ENCODE measurements at regions not wholly inside any gene's neighbourhood (a gene's known extent, or its start where the extent isn't known, plus 50 kb on each side); places are given as distances from the start of the nearest gene placed in this dataset.

- DNase-seq: no peak
- no peaks in the 10 kb centered on the region for H3K27me3 ChIP-seq
- H3K4me3 ChIP-seq (ENCODE audit: low read depth, low read length): no peak overlapping the region
- no peaks in the 10 kb centered on the region for H3K4me1 ChIP-seq
- H3K36me3 ChIP-seq: no peaks in the 10 kb centered on the region
- no peaks in the 10 kb centered on the region for H3K9me3 ChIP-seq
- TF ChIP-seq, protein P1, sequence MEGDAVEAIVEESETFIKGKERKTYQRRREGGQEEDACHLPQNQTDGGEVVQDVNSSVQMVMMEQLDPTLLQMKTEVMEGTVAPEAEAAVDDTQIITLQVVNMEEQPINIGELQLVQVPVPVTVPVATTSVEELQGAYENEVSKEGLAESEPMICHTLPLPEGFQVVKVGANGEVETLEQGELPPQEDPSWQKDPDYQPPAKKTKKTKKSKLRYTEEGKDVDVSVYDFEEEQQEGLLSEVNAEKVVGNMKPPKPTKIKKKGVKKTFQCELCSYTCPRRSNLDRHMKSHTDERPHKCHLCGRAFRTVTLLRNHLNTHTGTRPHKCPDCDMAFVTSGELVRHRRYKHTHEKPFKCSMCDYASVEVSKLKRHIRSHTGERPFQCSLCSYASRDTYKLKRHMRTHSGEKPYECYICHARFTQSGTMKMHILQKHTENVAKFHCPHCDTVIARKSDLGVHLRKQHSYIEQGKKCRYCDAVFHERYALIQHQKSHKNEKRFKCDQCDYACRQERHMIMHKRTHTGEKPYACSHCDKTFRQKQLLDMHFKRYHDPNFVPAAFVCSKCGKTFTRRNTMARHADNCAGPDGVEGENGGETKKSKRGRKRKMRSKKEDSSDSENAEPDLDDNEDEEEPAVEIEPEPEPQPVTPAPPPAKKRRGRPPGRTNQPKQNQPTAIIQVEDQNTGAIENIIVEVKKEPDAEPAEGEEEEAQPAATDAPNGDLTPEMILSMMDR (IDR thresholded peaks at IDR 0.05; ENCODE audit: low read depth, low read length): no peak
These were observed 69.2 kb upstream of the OR9G4 start for GRCh38 chr11:56817661-56818060.

DNA sequence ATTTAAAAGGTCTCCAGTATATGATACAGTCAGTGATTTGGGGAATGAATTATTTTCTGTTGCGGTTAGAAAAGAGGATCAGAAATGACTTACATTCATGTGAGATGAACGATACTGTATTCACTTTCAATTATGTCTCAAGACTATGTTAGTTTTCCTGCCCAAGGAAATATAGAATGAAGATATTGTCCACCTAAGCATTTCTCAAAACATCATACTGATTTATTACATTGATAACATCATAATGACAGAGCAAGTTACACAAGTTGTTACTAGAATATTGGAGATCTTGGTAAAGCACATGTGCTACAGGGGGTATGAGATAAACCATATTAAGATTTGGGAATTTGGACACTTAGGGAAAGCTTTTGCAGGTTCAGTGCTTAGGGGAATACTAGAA lies 67.8 kb upstream of the OR9G4 start:
- no peak for DNase-seq
- H3K36me3 ChIP-seq: no peaks in the 10 kb centered on the region
- H3K4me3 ChIP-seq (ENCODE audit: low read depth, low read length): no peak overlapping the region
- no peaks in the 10 kb centered on the region for H3K9me3 ChIP-seq
- no peaks in the 10 kb centered on the region for H3K4me1 ChIP-seq
- TF ChIP-seq, protein P1 (IDR thresholded peaks at IDR 0.05; ENCODE audit: low read depth, low read length): no peak
- no peaks in the 10 kb centered on the region for H3K27me3 ChIP-seq

GRCh38 chr11:56808326-56808725 lies 59.8 kb upstream of the OR9G4 start:
- Histone ChIP-seq H3K36me3 (no peaks in the 10 kb centered on the region), H3K27me3 (no peaks in the 10 kb centered on the region), H3K4me3 (ENCODE audit: low read depth, low read length) (no peak overlapping the region), H3K9me3 (no peaks in the 10 kb centered on the region), H3K4me1 (no peaks in the 10 kb centered on the region)
- DNase-seq: no peak
- TF ChIP-seq, protein P1 (IDR thresholded peaks at IDR 0.05; ENCODE audit: low read depth, low read length): no peak

- TF ChIP-seq, protein P1 (IDR thresholded peaks at IDR 0.05; ENCODE audit: low read depth, low read length): no peak
- Histone ChIP-seq H3K9me3 (no peaks in the 10 kb centered on the region), H3K4me3 (ENCODE audit: low read depth, low read length) (no peak overlapping the region), H3K4me1 (no peaks in the 10 kb centered on the region), H3K27me3 (no peaks in the 10 kb centered on the region), H3K36me3 (no peaks in the 10 kb centered on the region)
- no peak for DNase-seq
These were observed 51.3 kb upstream of the OR9G4 start for GRCh38 chr11:56799691-56800210.
